ENCODE measurements at regions not wholly inside any gene's neighbourhood (a gene's known extent, or its start where the extent isn't known, plus 50 kb on each side); places are given as distances from the start of the nearest gene placed in this dataset.

- no peak for DNase-seq (ENCODE audit: low spot score)
Measured at GRCh38 chr19:30630289-30631032, 258.3 kb downstream of the ZNF536 start.

- DNase-seq (ENCODE audit: low spot score) = no peak
Measured at GRCh38 chr19:30629086-30629485, 256.9 kb downstream of the ZNF536 start.

GRCh38 chr19:30626626-30626966 is 254.4 kb downstream of the ZNF536 start:
- no peak for DNase-seq (ENCODE audit: low spot score)

GRCh38 chr19:30625947-30626625 is 253.9 kb downstream of the ZNF536 start:
- no peak for DNase-seq (ENCODE audit: low spot score)

- DNase-seq (ENCODE audit: low spot score) = no peak
Measured at GRCh38 chr19:30622276-30622675, 250.1 kb downstream of the ZNF536 start.

- DNase-seq (ENCODE audit: low spot score) = no peak
Measured at GRCh38 chr19:30621326-30621920, 249.2 kb downstream of the ZNF536 start.

- DNase-seq (ENCODE audit: low spot score) = no peak
Measured at GRCh38 chr19:30620354-30620753, 248.2 kb downstream of the ZNF536 start.

GRCh38 chr19:30609656-30610270 is 237.6 kb downstream of the ZNF536 start:
- no peak for DNase-seq (ENCODE audit: low spot score)

GRCh38 chr19:30608471-30608870 is 236.3 kb downstream of the ZNF536 start:
- DNase-seq (ENCODE audit: low spot score) = no peak

Measured in left forelimb (tissue), 1 donor.